ENCODE measurements at regions not wholly inside any gene's neighbourhood (a gene's known extent, or its start where the extent isn't known, plus 50 kb on each side); places are given as distances from the start of the nearest gene placed in this dataset.

GRCh38 chr6:8583291-8583690 is 147.9 kb upstream of the SLC35B3 start:
- no peaks in the 10 kb centered on the region for H3K27me3 ChIP-seq (ENCODE audit: control insufficient read depth, insufficient read depth, low read length)
- no peak overlapping the region for H2AFZ ChIP-seq (replicated peaks; ENCODE audit: low read length, poor library complexity)
- ATAC-seq (ENCODE audit: low read depth) (no peak), DNase-seq (no peak)
- TF ChIP-seq CEBPB (IDR thresholded peaks at IDR 0.05; ENCODE audit: low read depth, low read length), result no peak
- TF ChIP-seq RFX5 (IDR thresholded peaks at IDR 0.05; ENCODE audit: low read depth, low read length), result no peak
- no peak for TF ChIP-seq MAZ (IDR thresholded peaks at IDR 0.05; ENCODE audit: borderline replicate concordance, low read depth, low read length)
- no peak for TF ChIP-seq CHD1 (IDR thresholded peaks at IDR 0.05; ENCODE audit: low read depth, low read length)
- TF ChIP-seq USF2 (IDR thresholded peaks at IDR 0.05; ENCODE audit: low read depth, low read length), result no peak
- TF ChIP-seq BHLHE40 (IDR thresholded peaks at IDR 0.05; ENCODE audit: low read depth, low read length), result no peak
- no peak for TF ChIP-seq ELK1 (IDR thresholded peaks at IDR 0.05; ENCODE audit: borderline replicate concordance, low read depth, low read length)
- no peak for TF ChIP-seq CTCF (conservative IDR thresholded peaks at IDR 0.05; ENCODE audit: low read depth, low read length)
- TF ChIP-seq NFE2L2 (IDR thresholded peaks at IDR 0.05; ENCODE audit: low read depth, low read length), result no peak
- H3K79me1 ChIP-seq (ENCODE audit: low read depth in 1 of 2, low read length in 2 of 2), result no peaks in the 10 kb centered on the region
- H3K36me3 ChIP-seq (ENCODE audit: control insufficient read depth, insufficient read depth, low read length), result no peaks in the 10 kb centered on the region
- H3K18ac ChIP-seq (ENCODE audit: low read depth, low read length), result no peak overlapping the region
- no peaks in the 10 kb centered on the region for H3K9me1 ChIP-seq (ENCODE audit: insufficient read depth, low read length)
- peaks cover 9% of the 10 kb centered on the region for H3K9me3 ChIP-seq (ENCODE audit: control insufficient read depth, insufficient read depth, low read length)
- no TSS peak for BruUV-seq (replicated peaks)
- H2BK15ac ChIP-seq (ENCODE audit: low read depth, low read length), result no peak overlapping the region
- no peak overlapping the region for H3K9ac ChIP-seq (ENCODE audit: low read depth, low read length)
- H3K4me1 ChIP-seq (ENCODE audit: control insufficient read depth, insufficient read depth, low read length), result no peaks in the 10 kb centered on the region
- no peak overlapping the region for H3K14ac ChIP-seq (replicated peaks; ENCODE audit: low read depth, low read length)
- no peak overlapping the region for H2AK9ac ChIP-seq (replicated peaks; ENCODE audit: low read depth, low read length, poor library complexity)
- intact Hi-C loops (cut with micrococcal nuclease) (no loop called here), in situ Hi-C loops (cut with MboI; ENCODE audit: low sequenced_read_pairs) (no loop called here), dilution Hi-C loops (cut with HindIII; ENCODE audit: low sequenced_read_pairs, unreplicated experiment) (no loop called here)
- no peak overlapping the region for H4K91ac ChIP-seq (ENCODE audit: insufficient read depth, low read depth, low read length)
- no peak overlapping the region for H4K8ac ChIP-seq (ENCODE audit: low read depth in 2 of 2, low read length in 2 of 2)
- H3K4me3 ChIP-seq (ENCODE audit: insufficient read depth, low read depth, low read length), result no peak overlapping the region
- no peak overlapping the region for H3K27ac ChIP-seq (ENCODE audit: insufficient read depth, low read length)
- H3K4ac ChIP-seq (ENCODE audit: low read depth, low read length), result no peak overlapping the region
- POLR2A ChIA-PET (ENCODE audit: unreplicated experiment), result no interaction called here
- H3K23ac ChIP-seq (ENCODE audit: low read depth, low read length), result no peak overlapping the region
- H2BK120ac ChIP-seq (ENCODE audit: low read depth, low read length), result no peak overlapping the region
- H4K5ac ChIP-seq (ENCODE audit: low read depth, low read length), result no peak overlapping the region
- H4K20me1 ChIP-seq (ENCODE audit: insufficient read depth, low read length), result no peaks in the 10 kb centered on the region
- H2AK5ac ChIP-seq (ENCODE audit: low read depth, low read length), result no peak overlapping the region
- H2BK20ac ChIP-seq (ENCODE audit: low read depth, low read length), result no peak overlapping the region
- H3K56ac ChIP-seq (ENCODE audit: extremely low read depth, insufficient read depth, low read length), result no peak overlapping the region
- no peak overlapping the region for H2BK5ac ChIP-seq (ENCODE audit: low read depth, low read length, poor library complexity, severe bottlenecking)
- CTCF ChIA-PET, result interaction anchor here (0.6 kb wide), 1 partner anchor 26 kb away, joined by 3 read pairs; no protein-coding TSS in a partner anchor
- H3K4me2 ChIP-seq (ENCODE audit: low read depth, low read length), result no peak overlapping the region
